CD4-positive, alpha-beta T cell treated with Interleukin-1 beta for 1 hour (primary cell): ENCODE measurements at regions not wholly inside any gene's neighbourhood (a gene's known extent, or its start where the extent isn't known, plus 50 kb on each side); places are given as distances from the start of the nearest gene placed in this dataset.
A peak's percentile ranks its signal among the peaks of the same experiment; 100 is the strongest.
"Not testable (repeated sequence)": the region's sequence is repeated elsewhere in the genome, so short reads cannot be mapped to it uniquely, and the experiment has no call there.

Experiments used
- DNase-seq, 2 donors: peaks; one replicate each; pipeline ENCODE4 v3.0.0-alpha.2; 2020 to 2022

GRCh38 chr4:114383067-114383466, 215.5 kb upstream of the UGT8 start:
- DNase-seq = no peak

GRCh38 chr4:114383721-114384120, 214.9 kb upstream of the UGT8 start:
- DNase-seq = no peak

- DNase-seq = no peak
Measured at GRCh38 chr4:114384629-114385028, 214.0 kb upstream of the UGT8 start.

DNA sequence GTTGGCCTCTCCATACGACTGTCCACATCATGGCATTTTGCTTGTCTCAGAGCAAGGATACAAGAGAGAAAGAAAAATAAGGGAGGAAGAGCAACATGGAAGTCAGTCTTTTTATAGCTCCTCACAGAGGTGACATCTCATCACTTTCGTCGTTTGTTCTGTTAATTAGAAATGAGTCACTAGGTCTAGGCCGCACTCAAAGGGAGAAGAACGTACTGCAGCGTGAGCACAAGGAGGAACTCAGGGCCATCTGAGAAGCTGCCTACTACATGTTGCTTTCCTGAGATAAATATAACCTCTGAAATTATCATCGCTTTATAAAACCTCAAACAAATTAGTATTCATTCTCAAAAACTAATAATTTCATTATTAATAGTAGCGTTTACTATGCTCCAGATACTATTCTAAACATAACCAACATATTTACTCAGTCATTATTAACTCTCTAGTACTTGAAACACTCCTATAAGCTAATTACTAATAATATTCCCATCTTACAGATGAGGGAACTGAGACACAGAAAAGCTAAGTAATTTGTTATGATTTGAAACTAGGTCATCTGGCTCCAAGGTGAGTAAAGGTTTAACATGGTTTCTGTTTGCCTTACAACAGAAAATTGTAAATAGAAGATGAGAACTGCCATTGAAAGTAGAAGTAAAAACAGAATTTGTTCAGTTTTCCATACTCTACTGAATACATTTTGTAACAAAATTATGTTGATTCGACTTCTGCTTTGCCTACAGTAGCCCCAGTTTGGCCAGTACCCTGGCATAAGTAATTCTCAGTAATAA, 213.2 kb upstream of the UGT8 start:
- DNase-seq = no peak

DNA sequence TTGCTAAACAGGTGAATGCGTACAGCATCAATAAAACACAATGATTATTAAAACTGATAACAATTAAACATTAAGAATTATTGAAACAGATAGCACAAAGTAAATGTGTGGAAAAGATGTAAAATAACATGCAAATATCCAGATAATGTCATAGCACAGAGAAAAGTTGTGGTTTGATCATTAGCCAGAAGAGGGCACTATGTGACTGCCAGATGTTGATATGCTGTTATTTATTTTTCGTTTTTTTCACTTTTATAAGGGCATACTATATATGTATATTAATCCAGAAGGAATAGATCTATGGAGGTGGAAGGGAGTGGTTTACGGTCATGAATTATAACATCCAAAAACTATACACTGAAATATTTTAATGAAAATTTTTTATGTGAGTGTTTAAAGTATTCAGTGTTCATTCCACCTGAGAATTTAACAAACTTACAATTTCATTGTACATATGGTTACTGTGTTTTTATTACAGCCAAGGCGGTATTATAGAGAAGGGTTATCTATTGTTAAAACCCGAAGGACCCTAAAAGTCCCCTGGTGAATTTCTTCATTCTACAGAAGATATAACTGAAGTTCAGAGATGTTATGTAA, 211.9 kb upstream of the UGT8 start:
- DNase-seq = peak in 1 of 2 donors; percentile 24

DNA sequence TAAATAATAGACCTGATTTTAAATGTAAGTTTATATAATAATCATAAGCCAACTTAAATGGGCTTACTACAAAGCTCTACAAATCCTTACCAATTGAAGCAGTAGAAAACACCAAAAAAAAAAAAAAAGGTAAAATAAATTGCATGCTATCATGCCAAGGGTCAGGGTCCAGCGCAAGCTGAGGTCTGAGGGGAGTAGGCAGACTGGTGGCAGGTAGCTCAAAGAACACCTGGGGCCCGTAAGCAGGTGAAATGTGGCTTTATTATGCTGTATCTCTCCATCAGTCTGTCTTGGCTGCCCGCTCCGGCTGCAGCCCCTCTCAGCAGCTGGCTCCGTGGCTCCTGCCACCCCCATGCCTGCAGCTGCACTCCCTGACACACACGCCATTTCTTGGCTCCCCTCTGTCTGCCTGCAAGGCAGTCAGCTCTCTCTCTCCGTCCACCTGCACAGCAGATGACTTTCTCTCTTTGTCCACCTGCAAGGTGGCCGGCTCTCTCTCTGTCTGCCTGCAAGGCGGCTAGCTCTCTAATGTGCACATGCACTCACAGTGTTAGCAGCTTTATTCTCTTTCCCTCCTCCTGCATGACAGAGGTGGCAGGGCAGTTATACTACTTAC, 209.4 kb upstream of the UGT8 start:
- no peak for DNase-seq

DNA sequence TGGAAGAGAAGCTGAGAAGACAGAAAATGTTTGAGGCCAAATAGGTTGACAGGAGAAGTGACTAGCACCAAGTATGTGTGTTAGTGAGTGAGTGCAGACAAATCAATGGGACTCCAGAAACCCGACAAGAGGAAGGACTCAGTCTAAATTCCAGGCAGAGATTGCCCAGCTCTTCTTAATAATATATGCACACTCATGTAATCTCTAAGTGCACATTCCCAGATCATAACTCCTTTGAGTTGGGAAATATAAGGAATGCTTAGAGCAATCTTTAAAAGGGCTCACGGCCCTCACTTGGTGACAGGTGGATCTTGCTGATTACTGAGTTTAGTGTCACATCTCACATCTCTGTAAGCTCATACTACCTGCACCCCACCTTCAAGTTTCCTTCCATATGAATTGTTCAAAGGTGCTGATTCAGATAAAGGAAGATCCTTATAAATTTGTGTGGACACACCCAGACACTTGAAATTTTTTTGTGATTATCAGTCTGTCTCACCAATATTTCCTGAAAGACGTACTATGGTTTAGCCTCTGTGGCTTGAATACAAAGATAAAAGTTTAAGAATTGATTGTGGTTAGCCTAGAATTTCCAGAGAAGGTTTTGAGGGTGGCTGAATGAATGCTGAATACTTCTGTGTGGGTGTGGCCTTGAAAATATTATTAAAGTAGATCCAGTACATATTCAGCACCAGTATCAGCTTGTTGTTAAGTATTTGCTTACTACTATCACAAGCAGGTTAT, 205.1 kb upstream of the UGT8 start:
- DNase-seq = no peak

- no peak for DNase-seq
Measured at GRCh38 chr4:114396808-114397207, 201.8 kb upstream of the UGT8 start.

GRCh38 chr4:114398410-114398809, 200.2 kb upstream of the UGT8 start:
- no peak for DNase-seq

DNA sequence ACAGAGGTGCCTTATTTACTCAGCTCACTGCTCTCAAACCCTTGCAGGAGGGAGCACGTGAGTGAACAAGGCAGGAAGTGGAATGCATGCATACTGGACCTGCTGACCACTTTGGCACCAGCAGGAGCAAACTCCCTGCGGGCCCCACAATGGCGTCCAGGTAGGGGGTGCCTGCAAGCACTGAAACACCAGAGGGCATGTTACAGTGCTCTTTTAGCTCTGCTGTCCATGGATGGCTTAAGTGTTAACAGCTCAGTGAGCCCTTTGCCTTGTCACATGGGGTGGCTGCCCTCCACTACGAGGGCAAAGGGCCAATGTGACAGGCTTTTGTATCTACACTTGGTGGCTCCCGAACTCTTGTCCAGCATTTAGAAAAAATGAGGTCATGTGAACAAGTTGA, 199.5 kb upstream of the UGT8 start:
- no peak for DNase-seq

DNA sequence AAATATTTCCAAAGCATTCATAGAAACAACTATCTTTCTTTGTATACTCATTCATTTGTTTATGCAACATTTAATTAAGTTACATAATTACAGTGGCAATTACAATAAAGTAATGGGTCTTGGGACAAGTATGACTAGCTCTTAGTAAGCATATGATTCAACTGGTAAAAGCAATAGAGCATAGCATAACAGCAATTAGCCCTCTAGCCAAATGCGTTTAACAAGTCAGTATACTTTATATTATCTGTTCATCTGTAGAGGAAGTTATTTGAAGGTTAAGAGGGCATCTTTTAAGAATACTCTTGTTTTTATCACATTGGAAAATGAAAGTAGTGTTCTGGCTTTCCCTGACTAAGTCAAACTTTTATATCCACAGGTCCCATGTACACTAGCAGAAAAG, 198.1 kb upstream of the UGT8 start:
- DNase-seq = no peak

DNA sequence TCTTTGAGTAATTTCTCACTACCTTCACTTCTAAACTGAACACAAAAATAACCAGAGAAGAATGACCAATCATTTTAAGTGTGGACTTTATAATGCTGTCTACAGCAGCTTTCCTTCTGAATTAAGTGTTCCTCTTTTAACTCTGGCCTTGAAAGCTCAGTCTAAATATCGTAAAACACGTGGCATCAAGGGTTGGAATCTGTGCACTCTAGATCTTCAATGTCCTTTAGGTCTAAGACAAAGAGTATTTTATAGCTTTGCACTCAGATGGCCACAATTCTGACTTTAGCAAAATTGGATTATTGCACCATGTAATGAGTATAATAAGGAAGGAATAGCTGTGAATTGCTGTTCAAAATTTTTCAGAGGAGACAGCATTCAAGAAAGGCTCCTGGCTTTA, 197.1 kb upstream of the UGT8 start:
- no peak for DNase-seq

DNA sequence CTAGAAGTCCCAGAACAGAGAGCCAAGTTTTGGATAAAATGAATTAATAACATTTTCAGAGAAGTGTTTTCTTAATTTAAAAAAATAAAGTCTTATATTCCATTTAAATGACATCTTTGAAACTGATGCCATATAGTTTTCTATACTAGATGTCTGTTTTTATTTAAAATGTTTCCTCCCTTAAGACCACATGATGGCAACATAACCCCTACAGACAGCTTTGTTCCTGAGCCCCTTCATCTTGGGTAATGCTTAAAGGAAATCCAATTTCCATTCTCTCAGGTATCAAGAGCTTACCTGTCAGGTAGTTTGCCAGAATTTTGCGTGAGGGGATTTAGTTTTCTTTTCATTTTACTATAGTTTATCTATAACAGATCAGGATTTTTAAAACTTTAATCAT, 181.4 kb upstream of the UGT8 start:
- DNase-seq = no peak

DNA sequence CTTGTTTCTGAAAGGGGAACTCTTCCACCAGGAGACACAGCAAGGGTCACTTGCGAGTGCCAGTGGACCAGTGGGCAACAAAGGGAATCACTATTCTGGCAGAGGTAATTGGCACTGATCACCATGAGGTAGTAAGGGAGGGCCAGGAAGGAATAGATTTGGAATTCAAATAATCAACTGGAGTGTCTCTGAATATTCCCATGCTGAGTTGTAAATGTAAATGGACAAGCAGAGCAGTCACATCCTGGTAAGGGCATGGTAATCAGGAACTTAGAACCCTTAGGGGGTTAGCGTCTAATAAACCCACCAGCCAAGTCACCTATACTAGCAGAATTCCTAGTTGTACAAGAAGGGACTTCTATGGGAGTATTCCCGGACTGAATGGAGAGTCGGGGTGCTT, 178.5 kb upstream of the UGT8 start:
- DNase-seq = no peak

DNA sequence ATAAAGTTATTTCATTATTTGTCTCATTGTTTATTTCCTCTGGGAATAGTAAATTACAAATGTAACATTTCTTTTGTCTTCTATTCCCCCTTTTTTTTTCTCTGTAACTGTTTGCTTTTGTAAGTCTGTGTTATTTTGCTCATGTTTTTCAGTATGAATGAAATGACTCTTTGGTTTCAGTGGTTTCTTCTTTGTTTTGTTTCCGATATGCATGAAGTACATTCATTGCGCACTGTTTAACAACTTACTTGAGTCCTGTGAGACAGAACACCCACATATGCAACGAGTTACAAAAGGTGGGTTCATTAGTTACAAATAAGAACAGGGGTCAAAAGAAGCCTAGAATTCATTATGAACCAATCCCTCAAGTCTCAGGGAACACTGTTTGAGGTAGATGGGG, 175.0 kb upstream of the UGT8 start:
- no peak for DNase-seq

- DNase-seq = no peak
Measured at GRCh38 chr4:114435116-114435515, 163.5 kb upstream of the UGT8 start.

GRCh38 chr4:114442856-114443255, 155.8 kb upstream of the UGT8 start:
- no peak for DNase-seq

- DNase-seq = no peak
Measured at GRCh38 chr4:114444211-114444610, 154.4 kb upstream of the UGT8 start.

GRCh38 chr4:114447963-114448516, 150.6 kb upstream of the UGT8 start:
- DNase-seq = not testable (repeated sequence)

- DNase-seq = no peak
Measured at GRCh38 chr4:114458728-114459127, 139.9 kb upstream of the UGT8 start.

GRCh38 chr4:114464726-114465272, 133.8 kb upstream of the UGT8 start:
- DNase-seq = no peak

GRCh38 chr4:114465766-114466165, 132.8 kb upstream of the UGT8 start:
- DNase-seq = no peak

GRCh38 chr4:114466299-114466698, 132.3 kb upstream of the UGT8 start:
- no peak for DNase-seq
